ENCODE measurements at regions not wholly inside any gene's neighbourhood (a gene's known extent, or its start where the extent isn't known, plus 50 kb on each side); places are given as distances from the start of the nearest gene placed in this dataset.

- H3K9me3 ChIP-seq, result no peaks in the 10 kb centered on the region
- no peak for DNase-seq
- H3K4me1 ChIP-seq, result no peaks in the 10 kb centered on the region
- no peaks in the 10 kb centered on the region for H3K36me3 ChIP-seq
- no peaks in the 10 kb centered on the region for H3K27me3 ChIP-seq
- TF ChIP-seq, protein P1, sequence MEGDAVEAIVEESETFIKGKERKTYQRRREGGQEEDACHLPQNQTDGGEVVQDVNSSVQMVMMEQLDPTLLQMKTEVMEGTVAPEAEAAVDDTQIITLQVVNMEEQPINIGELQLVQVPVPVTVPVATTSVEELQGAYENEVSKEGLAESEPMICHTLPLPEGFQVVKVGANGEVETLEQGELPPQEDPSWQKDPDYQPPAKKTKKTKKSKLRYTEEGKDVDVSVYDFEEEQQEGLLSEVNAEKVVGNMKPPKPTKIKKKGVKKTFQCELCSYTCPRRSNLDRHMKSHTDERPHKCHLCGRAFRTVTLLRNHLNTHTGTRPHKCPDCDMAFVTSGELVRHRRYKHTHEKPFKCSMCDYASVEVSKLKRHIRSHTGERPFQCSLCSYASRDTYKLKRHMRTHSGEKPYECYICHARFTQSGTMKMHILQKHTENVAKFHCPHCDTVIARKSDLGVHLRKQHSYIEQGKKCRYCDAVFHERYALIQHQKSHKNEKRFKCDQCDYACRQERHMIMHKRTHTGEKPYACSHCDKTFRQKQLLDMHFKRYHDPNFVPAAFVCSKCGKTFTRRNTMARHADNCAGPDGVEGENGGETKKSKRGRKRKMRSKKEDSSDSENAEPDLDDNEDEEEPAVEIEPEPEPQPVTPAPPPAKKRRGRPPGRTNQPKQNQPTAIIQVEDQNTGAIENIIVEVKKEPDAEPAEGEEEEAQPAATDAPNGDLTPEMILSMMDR (IDR thresholded peaks at IDR 0.05), result no peak
- TF ChIP-seq EP300 (IDR thresholded peaks at IDR 0.05) (peak in 1 of 4 donors; percentile 35), POLR2A (IDR thresholded peaks at IDR 0.05) (no peak)
- WGBS, 2 donors, result 48 to 49% methylated on average over 2 of the region's 2 CpGs
- peak in 1 of 2 donors; percentile 20 for ATAC-seq (ENCODE audit: low FRiP score in 2 of 2)
- no peak overlapping the region for H3K27ac ChIP-seq
- no peak overlapping the region for H3K4me3 ChIP-seq
Observed at GRCh38 chr6:156062091-156062563, 606.5 kb upstream of the NOX3 start.

DNA sequence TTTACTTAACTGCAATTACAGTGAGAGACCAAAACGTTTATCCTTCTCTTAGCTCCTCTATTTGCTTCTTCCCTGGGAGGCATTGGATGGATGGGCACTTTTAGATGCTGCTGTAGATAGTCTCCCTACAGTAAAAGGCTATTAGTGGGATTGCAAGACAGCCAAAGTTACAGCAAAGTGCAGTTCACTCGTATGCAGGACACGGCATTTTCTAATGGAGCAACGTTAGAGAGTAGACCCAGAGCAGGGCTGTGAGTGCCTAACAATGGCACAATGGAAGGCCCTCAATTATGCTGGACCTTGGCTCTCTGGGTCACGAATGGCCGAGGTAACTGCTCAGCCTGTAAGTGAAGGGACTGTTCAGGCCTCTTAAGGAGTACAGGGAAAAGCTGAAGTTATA, 605.8 kb upstream of the NOX3 start:
- Histone ChIP-seq H3K36me3 (no peaks in the 10 kb centered on the region), H3K27ac (no peak overlapping the region), H3K9me3 (no peaks in the 10 kb centered on the region), H3K27me3 (no peaks in the 10 kb centered on the region), H3K4me3 (no peak overlapping the region), H3K4me1 (no peaks in the 10 kb centered on the region)
- no peak for TF ChIP-seq POLR2AphosphoS5 (IDR thresholded peaks at IDR 0.05)
- TF ChIP-seq, protein P1 (IDR thresholded peaks at IDR 0.05), result no peak
- TF ChIP-seq POLR2A (IDR thresholded peaks at IDR 0.05), result no peak
- no peak for TF ChIP-seq EP300 (IDR thresholded peaks at IDR 0.05)
- ATAC-seq (ENCODE audit: low FRiP score in 2 of 2), result no peak
- 64 to 76% methylated on average over 6 of the region's 6 CpGs for WGBS, 2 donors
- no peak for DNase-seq

DNA sequence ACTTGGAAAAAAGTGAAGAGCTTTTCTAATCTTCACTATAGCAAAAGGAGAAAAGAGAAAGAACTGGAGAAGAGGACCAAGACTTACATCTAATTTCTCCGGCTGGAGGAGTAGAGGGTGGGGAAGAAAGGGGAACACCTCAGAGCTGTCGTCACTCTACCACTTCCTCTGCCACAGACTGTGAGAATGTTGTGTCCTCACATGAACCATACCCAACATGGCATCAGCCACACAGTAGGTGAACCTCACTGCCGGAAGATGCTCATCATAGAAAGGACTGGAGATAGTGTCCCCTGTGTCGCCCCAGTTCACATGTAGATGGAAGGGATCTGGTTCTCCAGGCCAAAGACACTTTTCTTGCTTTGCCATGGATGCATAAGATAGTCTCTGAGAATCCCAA, 604.4 kb upstream of the NOX3 start:
- Histone ChIP-seq H3K9me3 (no peaks in the 10 kb centered on the region), H3K36me3 (no peaks in the 10 kb centered on the region), H3K4me1 (no peaks in the 10 kb centered on the region), H3K27me3 (no peaks in the 10 kb centered on the region), H3K27ac (no peak overlapping the region), H3K4me3 (no peak overlapping the region)
- ATAC-seq (ENCODE audit: low FRiP score in 2 of 2), result no peak
- no peak for DNase-seq
- no peak for TF ChIP-seq POLR2A (IDR thresholded peaks at IDR 0.05)
- TF ChIP-seq EP300 (IDR thresholded peaks at IDR 0.05), result no peak
- TF ChIP-seq POLR2AphosphoS5 (IDR thresholded peaks at IDR 0.05), result no peak
- WGBS, 2 donors, result 68 to 78% methylated on average over 4 of the region's 4 CpGs

- Histone ChIP-seq H3K4me3 (no peak overlapping the region), H3K27me3 (no peaks in the 10 kb centered on the region), H3K4me1 (no peaks in the 10 kb centered on the region), H3K9me3 (no peaks in the 10 kb centered on the region), H3K36me3 (no peaks in the 10 kb centered on the region), H3K27ac (no peak overlapping the region)
- 63 to 88% methylated on average over 2 of the region's 2 CpGs for WGBS, 2 donors
- TF ChIP-seq POLR2AphosphoS5 (IDR thresholded peaks at IDR 0.05) (no peak), EP300 (IDR thresholded peaks at IDR 0.05) (no peak), POLR2A (IDR thresholded peaks at IDR 0.05) (no peak)
- TF ChIP-seq, protein P1 (IDR thresholded peaks at IDR 0.05), result no peak
- ATAC-seq (ENCODE audit: low FRiP score in 2 of 2) (no peak), DNase-seq (peak in 1 of 2 donors; percentile 10)
Observed at GRCh38 chr6:156058356-156058755, 602.7 kb upstream of the NOX3 start.

GRCh38 chr6:156057869-156058268, 602.2 kb upstream of the NOX3 start:
- TF ChIP-seq, protein P1 (IDR thresholded peaks at IDR 0.05), result no peak
- no peak for TF ChIP-seq POLR2A (IDR thresholded peaks at IDR 0.05)
- no peak for TF ChIP-seq EP300 (IDR thresholded peaks at IDR 0.05)
- no peak for TF ChIP-seq POLR2AphosphoS5 (IDR thresholded peaks at IDR 0.05)
- WGBS, 2 donors, result 70 to 71% methylated on average over 5 of the region's 5 CpGs

More at GRCh38 chr6:156057869-156058268, 602.2 kb upstream of the NOX3 start:
- Histone ChIP-seq H3K36me3 (no peaks in the 10 kb centered on the region), H3K9me3 (no peaks in the 10 kb centered on the region), H3K4me1 (no peaks in the 10 kb centered on the region), H3K27me3 (no peaks in the 10 kb centered on the region), H3K4me3 (no peak overlapping the region), H3K27ac (no peak overlapping the region)
- DNase-seq, result no peak
- no peak for ATAC-seq (ENCODE audit: low FRiP score in 2 of 2)

All from upper lobe of left lung (tissue), 6 donors.